ENCODE measurements at regions not wholly inside any gene's neighbourhood (a gene's known extent, or its start where the extent isn't known, plus 50 kb on each side); places are given as distances from the start of the nearest gene placed in this dataset.

GRCh38 chr6:17001188-17001587 lies 100.7 kb upstream of the STMND1 start:
- no peak for TF ChIP-seq POLR2A (IDR thresholded peaks at IDR 0.05; ENCODE audit: low read length)
- TF ChIP-seq GATA1 (IDR thresholded peaks at IDR 0.05; ENCODE audit: low read depth, low read length): no peak

Data from erythroblast (primary cell).